IPS-20b (cell line): ENCODE measurements at regions not wholly inside any gene's neighbourhood (a gene's known extent, or its start where the extent isn't known, plus 50 kb on each side); places are given as distances from the start of the nearest gene placed in this dataset.

Experiments
- H3K27ac ChIP-seq: one replicate; pipeline ENCODE4 v1.5.1; 2013; ENCODE audit warnings: low read length
- H3K27me3 ChIP-seq: 2 replicates; pipeline ENCODE4 v1.6.1; 2013; ENCODE audit warnings: mild to moderate bottlenecking, low read length, inconsistent platforms; ENCODE audit not compliant: insufficient read depth
- H3K36me3 ChIP-seq: 2 replicates; pipeline ENCODE4 v1.6.1; 2013; ENCODE audit warnings: low read depth, mild to moderate bottlenecking, inconsistent platforms, low read length, moderate library complexity; ENCODE audit not compliant: insufficient read depth
- H3K4me1 ChIP-seq: 2 replicates; pipeline ENCODE4 v1.6.1; 2013; ENCODE audit warnings: mild to moderate bottlenecking, control low read depth, inconsistent platforms, low read length, moderate library complexity; ENCODE audit not compliant: insufficient read depth
- H3K4me3 ChIP-seq: 2 replicates; pipeline ENCODE4 v1.5.1; 2013; ENCODE audit warnings: mild to moderate bottlenecking, low read length, inconsistent platforms
- H3K9ac ChIP-seq: 2 replicates; pipeline ENCODE4 v1.6.1; 2013; ENCODE audit warnings: low read depth, mild to moderate bottlenecking, inconsistent platforms, low read length, moderate library complexity
- H3K9me3 ChIP-seq: 2 replicates; pipeline ENCODE4 v1.6.1; 2013; ENCODE audit warnings: mild to moderate bottlenecking, low read depth, low read length, inconsistent platforms; ENCODE audit not compliant: insufficient read depth

DNA sequence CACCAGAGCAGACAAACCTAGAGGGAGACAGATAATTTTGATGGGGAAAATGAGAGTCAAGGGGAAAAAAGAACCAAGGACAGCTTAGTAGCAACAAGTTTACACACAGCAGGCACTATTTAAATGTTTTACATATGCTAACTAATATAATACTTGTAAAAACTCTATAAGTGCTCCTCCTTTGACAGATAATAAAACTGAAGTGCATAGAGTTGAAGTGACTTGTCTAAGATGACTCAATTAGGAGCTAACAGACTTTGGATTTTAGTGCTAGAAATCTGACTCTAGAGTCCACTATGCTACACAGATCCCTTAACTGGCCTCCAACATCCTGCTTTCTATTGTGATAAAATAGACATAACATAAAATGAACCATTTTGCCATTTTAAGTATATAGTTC lies 506.9 kb downstream of the SATB2 start:
- Histone ChIP-seq H3K9ac (no peak overlapping the region), H3K27ac (no peak overlapping the region)

GRCh38 chr2:198945496-198945895 lies 512.2 kb downstream of the SATB2 start:
- Histone ChIP-seq H3K9ac (no peak overlapping the region), H3K4me1 (no peaks in the 10 kb centered on the region), H3K27me3 (no peaks in the 10 kb centered on the region), H3K4me3 (no peak overlapping the region), H3K27ac (no peak overlapping the region), H3K36me3 (no peaks in the 10 kb centered on the region), H3K9me3 (no peaks in the 10 kb centered on the region)

More for the DNA sequence above, 506.9 kb downstream of the SATB2 start:
- H3K4me3 ChIP-seq: no peak overlapping the region
- no peaks in the 10 kb centered on the region for H3K4me1 ChIP-seq
- H3K36me3 ChIP-seq: no peaks in the 10 kb centered on the region
- H3K9me3 ChIP-seq: no peaks in the 10 kb centered on the region
- H3K27me3 ChIP-seq: no peaks in the 10 kb centered on the region

DNA sequence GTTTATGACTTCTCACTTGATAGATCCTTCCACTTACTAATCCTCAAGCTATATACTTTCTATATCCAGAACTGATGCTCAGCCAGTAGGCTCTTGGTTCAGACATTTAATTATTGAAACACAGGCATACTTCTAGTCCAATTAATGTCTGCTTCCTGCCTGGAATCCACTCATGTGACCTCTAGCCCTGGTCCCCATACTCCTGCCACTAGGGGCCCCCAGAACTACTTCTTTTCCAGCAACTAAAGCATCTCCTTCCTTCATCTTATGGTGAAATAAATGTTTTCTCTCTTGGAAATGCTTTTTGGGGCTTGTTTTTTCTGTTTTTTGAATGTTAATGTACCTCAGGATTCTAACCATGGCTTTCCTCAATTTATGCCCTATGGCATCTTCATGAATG lies 527.6 kb downstream of the SATB2 start:
- Histone ChIP-seq H3K4me1 (no peaks in the 10 kb centered on the region), H3K9me3 (no peaks in the 10 kb centered on the region; the same call in 1 of the 2 replicates), H3K36me3 (no peaks in the 10 kb centered on the region), H3K27me3 (no peaks in the 10 kb centered on the region), H3K27ac (no peak overlapping the region), H3K9ac (no peak overlapping the region), H3K4me3 (no peak overlapping the region)

- H3K9ac ChIP-seq: no peak overlapping the region
- no peak overlapping the region for H3K4me3 ChIP-seq
- no peaks in the 10 kb centered on the region for H3K36me3 ChIP-seq
- H3K4me1 ChIP-seq: no peaks in the 10 kb centered on the region
- no peaks in the 10 kb centered on the region for H3K27me3 ChIP-seq
- H3K27ac ChIP-seq: no peak overlapping the region
- no peaks in the 10 kb centered on the region; the same call in 1 of the 2 replicates for H3K9me3 ChIP-seq
These were observed 529.7 kb downstream of the SATB2 start for GRCh38 chr2:198928026-198928425.

DNA sequence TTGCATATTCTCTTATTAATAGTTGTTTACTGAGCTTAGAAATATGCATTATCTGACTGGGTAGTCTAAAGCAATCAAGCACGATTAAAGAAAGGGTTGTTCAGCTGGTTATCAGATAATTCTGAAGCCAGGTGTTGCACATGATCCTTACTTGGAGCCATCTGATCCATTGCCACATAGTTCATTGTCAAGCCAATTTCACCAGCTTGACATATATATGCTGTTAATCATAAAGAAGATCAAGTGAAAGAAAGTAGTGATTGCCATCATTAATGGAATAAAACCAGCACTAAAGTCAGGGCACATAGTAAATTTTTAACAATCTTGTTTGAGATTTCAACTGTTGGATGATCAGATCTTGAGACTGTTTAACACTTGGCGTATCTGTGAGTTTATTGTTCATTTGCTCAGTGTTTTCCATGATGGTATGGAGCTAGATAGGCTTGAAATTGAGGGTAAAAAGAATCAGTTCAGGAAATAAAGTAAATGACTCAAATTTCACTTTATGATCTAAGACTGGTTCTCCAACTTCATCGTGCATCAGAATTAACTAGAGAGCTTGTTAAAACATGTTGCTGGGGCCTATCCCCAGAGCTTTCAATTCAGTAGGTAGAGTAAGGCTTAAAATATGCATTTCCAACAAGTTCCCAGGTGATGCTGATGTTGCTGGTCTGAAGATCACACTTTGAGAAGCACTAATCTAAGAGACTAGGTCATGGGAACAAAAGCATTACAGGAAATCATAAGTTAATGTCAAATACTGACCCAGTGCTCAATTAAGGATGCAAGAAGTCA lies 539.6 kb downstream of the SATB2 start:
- H3K9ac ChIP-seq: no peak overlapping the region
- H3K9me3 ChIP-seq: 0 out of 2 replicates have a peak, but pooled peaks cover 5% of the 10 kb centered on the region
- H3K4me1 ChIP-seq: no peaks in the 10 kb centered on the region
- H3K27me3 ChIP-seq: no peaks in the 10 kb centered on the region
- no peak overlapping the region for H3K4me3 ChIP-seq
- H3K36me3 ChIP-seq: no peaks in the 10 kb centered on the region
- H3K27ac ChIP-seq: no peak overlapping the region

GRCh38 chr2:198917275-198917674 lies 540.5 kb downstream of the SATB2 start:
- Histone ChIP-seq H3K9ac (no peak overlapping the region), H3K36me3 (no peaks in the 10 kb centered on the region), H3K27ac (no peak overlapping the region), H3K27me3 (no peaks in the 10 kb centered on the region), H3K4me3 (no peak overlapping the region), H3K9me3 (0 out of 2 replicates have a peak, but pooled peaks cover 5% of the 10 kb centered on the region), H3K4me1 (no peaks in the 10 kb centered on the region)

- Histone ChIP-seq H3K27ac (no peak overlapping the region), H3K4me3 (no peak overlapping the region), H3K9ac (no peak overlapping the region), H3K9me3 (0 out of 2 replicates have a peak, but pooled peaks cover 5% of the 10 kb centered on the region), H3K27me3 (no peaks in the 10 kb centered on the region), H3K36me3 (no peaks in the 10 kb centered on the region), H3K4me1 (no peaks in the 10 kb centered on the region)
These were observed 541.1 kb downstream of the SATB2 start for GRCh38 chr2:198916548-198917080.

DNA sequence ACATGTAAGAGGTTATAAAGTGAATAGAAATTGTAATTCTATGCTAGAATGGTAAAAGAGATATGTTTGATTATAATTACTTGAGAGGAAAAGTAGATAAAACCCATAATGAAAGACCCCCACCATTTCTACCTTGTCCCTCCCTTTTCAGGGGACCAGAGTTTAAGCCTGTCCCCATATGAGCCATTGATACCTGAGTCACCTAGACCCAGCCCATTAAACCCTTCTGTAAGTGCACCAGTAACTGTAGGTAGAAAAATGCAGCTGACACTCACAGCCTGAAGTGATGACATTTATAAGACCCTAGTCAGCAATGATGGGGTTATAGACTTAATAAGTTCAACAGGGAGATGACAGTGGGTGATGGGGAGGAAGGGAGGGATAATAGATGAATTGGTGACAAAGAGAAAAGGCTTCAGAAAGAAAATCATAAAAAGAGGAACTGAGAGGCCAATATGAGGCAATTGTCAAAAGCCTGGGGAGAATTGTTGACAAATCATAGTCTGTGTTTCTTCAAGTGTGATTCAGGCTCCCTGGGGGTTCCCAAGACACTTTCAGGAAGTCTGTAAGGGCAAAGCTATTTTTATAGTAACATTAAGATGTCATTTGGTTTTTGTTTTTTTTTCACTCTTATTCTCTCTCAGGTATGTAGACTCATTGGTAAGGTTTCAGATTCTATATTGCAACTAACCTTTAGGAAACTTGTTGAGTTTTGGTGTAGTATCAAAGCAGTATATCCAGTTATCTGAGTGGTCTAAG lies 544.2 kb downstream of the SATB2 start:
- H3K9ac ChIP-seq: no peak overlapping the region

DNA sequence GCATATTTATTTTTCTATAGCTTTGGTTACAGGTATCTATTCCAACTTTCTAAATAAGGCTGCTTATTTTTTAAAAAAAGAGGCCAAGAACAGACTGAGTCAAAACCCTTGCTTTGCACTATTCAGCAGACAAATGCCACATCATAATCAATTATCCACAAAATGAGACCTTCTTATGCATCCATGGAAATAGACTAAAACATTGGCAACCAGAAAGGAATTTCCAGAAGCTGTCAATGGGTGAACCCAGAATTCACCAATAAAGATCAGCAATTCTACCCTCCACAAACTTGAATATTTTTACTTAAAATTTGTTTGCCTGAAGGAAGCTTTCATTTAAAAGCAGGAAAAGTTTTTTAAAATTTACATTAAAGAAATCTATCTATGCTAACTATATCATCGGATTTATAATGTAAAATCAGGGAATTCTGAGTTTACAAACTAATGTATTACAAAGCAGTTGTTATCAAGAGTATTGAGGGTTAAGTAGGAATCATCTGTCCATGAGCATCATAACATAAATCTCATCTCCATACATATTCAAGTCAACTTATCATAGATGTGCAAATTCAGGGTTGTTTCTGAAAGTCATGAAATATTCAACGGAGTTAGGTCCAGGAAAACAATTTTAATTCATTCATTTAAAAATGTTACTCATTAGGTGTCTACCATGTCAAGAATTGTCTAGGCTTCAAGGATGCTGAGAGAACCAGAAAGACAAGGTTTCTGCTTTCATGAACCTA lies 548.0 kb downstream of the SATB2 start:
- H3K4me1 ChIP-seq: no peaks in the 10 kb centered on the region
- H3K9ac ChIP-seq: no peak overlapping the region
- 0 out of 2 replicates have a peak, but pooled peaks cover 5% of the 10 kb centered on the region for H3K9me3 ChIP-seq
- H3K36me3 ChIP-seq: no peaks in the 10 kb centered on the region
- no peak overlapping the region for H3K27ac ChIP-seq
- no peaks in the 10 kb centered on the region for H3K27me3 ChIP-seq
- no peak overlapping the region for H3K4me3 ChIP-seq

More for the DNA sequence above, 544.2 kb downstream of the SATB2 start:
- Histone ChIP-seq H3K27ac (no peak overlapping the region), H3K4me1 (no peaks in the 10 kb centered on the region), H3K4me3 (no peak overlapping the region), H3K9me3 (0 out of 2 replicates have a peak, but pooled peaks cover 5% of the 10 kb centered on the region), H3K36me3 (no peaks in the 10 kb centered on the region), H3K27me3 (no peaks in the 10 kb centered on the region)

DNA sequence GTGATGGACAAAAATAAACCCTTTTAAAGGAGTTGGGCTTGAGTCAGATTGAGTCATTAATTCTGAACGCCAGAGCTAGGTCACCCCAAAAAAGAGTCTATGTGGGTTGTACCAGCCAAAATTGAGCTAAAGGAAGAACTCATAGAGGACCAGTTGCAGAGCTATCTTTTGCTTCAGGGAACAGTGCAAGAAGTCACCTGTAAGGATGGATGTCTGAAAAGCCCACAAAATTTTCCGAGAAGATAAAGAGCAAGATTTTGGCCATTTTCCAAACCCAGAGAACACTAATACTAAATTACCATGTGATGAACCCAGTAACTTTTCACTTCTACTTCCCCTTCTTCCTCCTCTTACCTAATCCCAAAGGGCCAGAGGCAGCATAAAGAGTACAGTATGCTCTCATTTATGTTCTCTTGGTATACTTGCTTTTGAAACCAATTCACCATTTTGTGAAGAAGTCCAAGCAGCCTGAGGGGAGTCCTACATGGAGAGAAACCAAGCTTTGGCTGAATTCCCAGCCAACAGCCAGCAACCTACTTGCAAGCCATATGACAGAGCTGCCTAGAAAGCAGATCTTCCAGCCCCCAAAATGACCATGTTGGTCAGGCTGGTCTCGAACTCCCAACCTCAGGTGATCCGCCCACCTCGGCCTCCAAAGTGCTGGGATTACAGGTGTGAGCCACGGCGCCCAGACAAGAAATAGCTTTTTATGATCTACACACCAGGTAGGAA lies 551.7 kb downstream of the SATB2 start:
- Histone ChIP-seq H3K4me3 (no peak overlapping the region), H3K27ac (no peak overlapping the region), H3K36me3 (no peaks in the 10 kb centered on the region), H3K9ac (no peak overlapping the region), H3K4me1 (no peaks in the 10 kb centered on the region), H3K27me3 (no peaks in the 10 kb centered on the region), H3K9me3 (no peaks in the 10 kb centered on the region)

DNA sequence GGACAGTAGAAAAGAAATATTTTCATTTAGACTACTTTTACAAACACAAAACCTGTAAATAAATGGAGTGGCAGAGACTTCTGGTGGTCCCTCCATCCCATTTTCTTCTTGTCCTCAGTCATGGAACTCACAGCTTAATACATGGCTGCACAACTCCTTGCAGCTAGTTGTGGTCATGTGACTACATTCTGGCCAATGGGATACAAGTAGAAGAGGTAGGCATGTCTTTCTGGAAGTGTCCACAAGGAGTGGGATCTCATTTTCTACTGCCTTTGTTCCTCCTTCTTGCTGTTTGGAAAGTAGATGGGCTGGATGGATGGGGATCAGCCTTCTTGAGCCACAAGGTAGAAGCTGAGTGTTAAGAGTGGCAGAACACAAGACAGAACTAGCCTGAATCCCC lies 555.8 kb downstream of the SATB2 start:
- Histone ChIP-seq H3K9ac (no peak overlapping the region), H3K9me3 (no peaks in the 10 kb centered on the region), H3K4me1 (no peaks in the 10 kb centered on the region), H3K4me3 (no peak overlapping the region), H3K27ac (no peak overlapping the region), H3K36me3 (no peaks in the 10 kb centered on the region), H3K27me3 (no peaks in the 10 kb centered on the region)
